ACC112 (cell line): ENCODE measurements at regions not wholly inside any gene's neighbourhood (a gene's known extent, or its start where the extent isn't known, plus 50 kb on each side); places are given as distances from the start of the nearest gene placed in this dataset.
"Not testable (repeated sequence)": the region's sequence is repeated elsewhere in the genome, so short reads cannot be mapped to it uniquely, and the experiment has no call there.

ENCODE experiments used
- H2AFZ ChIP-seq: fragments of 200-600 bp; sonication (generic); one replicate; pipeline ENCODE4 v1.6.0; 2017; ENCODE audit warnings: antibody characterized with exemption, low read length; ENCODE audit not compliant: unreplicated experiment
- H3K27ac ChIP-seq: fragments of 200-600 bp; sonication (generic); 2 replicates; pipeline ENCODE4 v1.5.1; 2014; ENCODE audit warnings: low read depth, mild to moderate bottlenecking, antibody characterized with exemption, low read length, moderate library complexity
- H3K27me3 ChIP-seq: fragments of 200-600 bp; sonication (generic); 2 replicates; pipeline ENCODE4 v1.6.1; 2014; ENCODE audit warnings: mild to moderate bottlenecking, antibody characterized with exemption, low read length, moderate library complexity, mixed read lengths; ENCODE audit not compliant: insufficient read depth
- H3K36me3 ChIP-seq: fragments of 200-600 bp; sonication (generic); 2 replicates; pipeline ENCODE4 v1.6.1; 2016; ENCODE audit warnings: mild to moderate bottlenecking, antibody characterized with exemption, low read length, moderate library complexity, mixed read lengths; ENCODE audit not compliant: insufficient read depth
- H3K4me1 ChIP-seq: fragments of 200-600 bp; sonication (generic); one replicate; pipeline ENCODE4 v1.6.1; 2016; ENCODE audit warnings: low read length, mixed read lengths; ENCODE audit not compliant: insufficient read depth, unreplicated experiment, control insufficient read depth
- H3K4me3 ChIP-seq: fragments of 200-600 bp; sonication (generic); 2 replicates; pipeline ENCODE4 v1.5.1; 2014; ENCODE audit warnings: mild to moderate bottlenecking, low read depth, low read length
- H3K79me2 ChIP-seq: fragments of 200-600 bp; sonication (generic); one replicate; pipeline ENCODE4 v1.6.0; 2016; ENCODE audit warnings: low read length; ENCODE audit not compliant: control insufficient read depth, unreplicated experiment, insufficient read depth

DNA sequence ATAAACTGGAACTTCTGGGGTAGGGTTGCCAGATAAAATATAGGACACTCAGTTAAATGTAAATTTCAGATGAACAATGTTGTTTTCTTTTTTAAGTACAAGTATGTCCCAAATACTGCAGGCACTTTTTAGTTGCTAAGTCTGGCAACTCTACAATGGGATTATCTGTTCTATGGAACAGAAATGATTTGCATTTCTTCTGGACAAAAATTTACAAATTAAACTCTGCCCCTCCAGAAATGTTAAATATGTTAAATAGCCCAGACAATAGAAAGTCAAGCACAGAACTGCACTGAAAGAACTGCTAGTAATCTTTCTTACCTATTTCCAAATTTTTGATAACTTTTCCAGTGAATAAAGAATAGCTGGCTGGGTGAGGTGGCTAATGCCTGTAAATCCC is 140.1 kb upstream of the DDX53 start:
- Histone ChIP-seq H3K4me1 (no peaks in the 10 kb centered on the region), H3K36me3 (no peaks in the 10 kb centered on the region), H3K27me3 (no peaks in the 10 kb centered on the region), H3K27ac (no peak overlapping the region), H3K4me3 (no peak overlapping the region), H3K79me2 (no peaks in the 10 kb centered on the region), H2AFZ (no peak overlapping the region)

GRCh38 chrX:22866801-22867200 is 133.0 kb upstream of the DDX53 start:
- H2AFZ ChIP-seq, H3K4me3 ChIP-seq, H3K79me2 ChIP-seq, H3K27ac ChIP-seq, H3K4me1 ChIP-seq, H3K36me3 ChIP-seq, H3K27me3 ChIP-seq: not testable (repeated sequence)

DNA sequence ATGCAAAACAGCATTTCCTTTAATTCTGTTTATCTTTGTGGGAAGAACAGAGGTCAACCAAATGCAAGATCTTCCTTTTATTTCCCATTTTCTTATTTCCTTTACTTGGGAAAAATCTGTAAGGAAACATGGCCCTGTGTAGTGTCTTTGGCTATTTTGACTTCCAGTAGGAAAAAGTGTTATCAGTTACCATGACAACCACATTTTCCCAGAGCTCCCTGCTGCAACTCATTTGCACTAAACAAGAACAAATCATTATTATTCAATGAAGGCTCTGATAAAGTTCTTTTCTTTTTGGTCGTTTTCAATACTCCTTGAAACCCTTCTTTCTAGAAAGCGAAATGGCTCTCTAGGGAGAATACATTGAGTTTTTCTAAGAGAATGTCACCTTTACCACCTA is 117.2 kb upstream of the DDX53 start:
- peaks cover 21% of the 10 kb centered on the region for H3K4me1 ChIP-seq
- H3K79me2 ChIP-seq, result no peaks in the 10 kb centered on the region
- no peak overlapping the region for H3K4me3 ChIP-seq
- no peak overlapping the region for H2AFZ ChIP-seq
- no peak overlapping the region for H3K27ac ChIP-seq
- no peaks in the 10 kb centered on the region for H3K36me3 ChIP-seq
- no peaks in the 10 kb centered on the region for H3K27me3 ChIP-seq

- no peak overlapping the region for H3K27ac ChIP-seq
- no peaks in the 10 kb centered on the region for H3K36me3 ChIP-seq
- no peak overlapping the region for H2AFZ ChIP-seq
- no peak overlapping the region for H3K4me3 ChIP-seq
- peaks cover 20% of the 10 kb centered on the region for H3K4me1 ChIP-seq
- H3K27me3 ChIP-seq, result no peaks in the 10 kb centered on the region
- no peaks in the 10 kb centered on the region for H3K79me2 ChIP-seq
These were observed 109.9 kb upstream of the DDX53 start for GRCh38 chrX:22889819-22890218.

DNA sequence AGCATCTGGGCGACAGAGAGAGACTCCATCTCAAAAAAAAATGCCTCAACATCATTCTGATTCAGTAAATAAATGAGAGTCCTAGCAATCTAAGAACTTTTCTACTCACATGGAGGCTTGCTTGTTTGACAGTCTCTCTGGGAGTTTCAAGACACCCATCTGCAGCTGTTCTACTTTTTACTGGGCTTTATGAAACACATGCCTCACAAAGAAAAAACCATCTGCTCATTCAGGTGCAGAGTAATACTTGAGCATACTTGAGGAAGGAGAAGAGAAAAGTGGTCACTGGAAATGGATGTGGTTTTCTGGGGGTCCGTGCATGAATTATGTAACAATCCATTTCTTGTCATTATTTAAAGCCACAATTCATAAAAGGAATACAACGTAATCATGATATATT is 87.1 kb upstream of the DDX53 start:
- Histone ChIP-seq H2AFZ (no peak overlapping the region), H3K4me3 (no peak overlapping the region), H3K36me3 (no peaks in the 10 kb centered on the region), H3K79me2 (no peaks in the 10 kb centered on the region), H3K27ac (no peak overlapping the region), H3K27me3 (no peaks in the 10 kb centered on the region), H3K4me1 (no peaks in the 10 kb centered on the region)

DNA sequence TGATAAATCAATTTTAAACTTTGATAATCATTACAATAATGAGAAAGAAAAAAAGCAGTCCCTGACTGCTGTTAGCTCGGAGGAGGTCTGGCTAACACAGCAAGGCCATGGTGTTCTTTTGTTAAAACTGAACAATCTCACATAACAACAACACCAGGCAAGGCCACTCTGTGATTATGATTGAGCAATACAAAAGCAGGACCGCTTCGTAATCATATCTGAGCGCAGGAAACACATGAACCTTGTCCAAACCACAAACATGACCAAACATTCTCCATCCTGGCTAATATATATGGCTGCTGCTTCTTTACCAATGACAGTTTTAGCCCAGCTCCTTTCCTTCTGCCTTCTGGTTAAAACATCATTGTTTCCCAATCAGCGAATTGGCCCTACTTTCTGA is 76.8 kb upstream of the DDX53 start:
- H3K4me3 ChIP-seq, result no peak overlapping the region
- H3K27ac ChIP-seq, result peak overlapping the region; percentile 41; the same call in 1 of the 2 replicates
- H3K79me2 ChIP-seq, result no peaks in the 10 kb centered on the region
- H3K4me1 ChIP-seq, result peaks cover 11% of the 10 kb centered on the region
- no peaks in the 10 kb centered on the region for H3K27me3 ChIP-seq
- peak overlapping the region; percentile 33 for H2AFZ ChIP-seq
- no peaks in the 10 kb centered on the region for H3K36me3 ChIP-seq

DNA sequence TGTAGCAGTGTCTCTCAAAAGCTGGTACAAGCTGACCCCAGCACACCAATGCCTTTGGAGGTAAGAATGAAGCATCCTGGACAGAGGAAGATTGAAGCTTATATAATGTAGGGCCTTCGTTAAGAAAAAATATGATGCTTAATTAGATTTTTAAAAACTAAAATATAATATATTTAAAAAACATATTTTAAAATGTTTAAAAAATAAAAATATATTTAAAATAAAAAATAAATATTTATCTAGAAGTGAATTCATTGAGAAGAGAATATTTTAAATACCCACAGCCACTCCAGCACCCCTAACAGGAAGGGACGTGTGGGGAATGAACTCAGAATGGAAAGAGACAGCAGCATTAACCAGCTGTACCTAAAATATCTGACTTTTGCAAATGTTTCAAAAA is 65.1 kb upstream of the DDX53 start:
- Histone ChIP-seq H3K36me3 (no peaks in the 10 kb centered on the region), H3K27ac (no peak overlapping the region), H3K4me3 (no peak overlapping the region), H3K27me3 (no peaks in the 10 kb centered on the region), H2AFZ (no peak overlapping the region), H3K4me1 (no peaks in the 10 kb centered on the region), H3K79me2 (no peaks in the 10 kb centered on the region)

- no peaks in the 10 kb centered on the region for H3K79me2 ChIP-seq
- H2AFZ ChIP-seq, result no peak overlapping the region
- H3K36me3 ChIP-seq, result no peaks in the 10 kb centered on the region
- no peaks in the 10 kb centered on the region for H3K27me3 ChIP-seq
- peaks cover 4% of the 10 kb centered on the region for H3K4me1 ChIP-seq
- no peak overlapping the region for H3K4me3 ChIP-seq
- no peak overlapping the region for H3K27ac ChIP-seq
These were observed 54.8 kb upstream of the DDX53 start for GRCh38 chrX:22944945-22945344.
